H1 (cell line): ENCODE measurements at regions not wholly inside any gene's neighbourhood (a gene's known extent, or its start where the extent isn't known, plus 50 kb on each side); places are given as distances from the start of the nearest gene placed in this dataset.

Experiments used
- CTCF ChIA-PET: fragments of 300-600 bp; sonication (Branson Sonifier 250); formaldehyde crosslinking; loops from one replicate; lab custom pipeline; 2021; ENCODE audit not compliant: partially characterized antibody; lab: Charles Lee
- POLR2A ChIA-PET: fragments of 300-600 bp; sonication (Branson Sonifier 250); formaldehyde crosslinking; loops from one replicate; lab custom pipeline; 2021; ENCODE audit warnings: inconsistent platforms; ENCODE audit not compliant: partially characterized antibody; lab: Charles Lee
- DNase-seq, 2 experiments: peaks; one replicate each; pipeline versions ENCODE4 v3.0.0 to v3.0.0-alpha.2; 2010 to 2022; ENCODE audit warnings: low spot score in 2 of 2, low read depth in 1 of 2, mixed read lengths in 1 of 2
- FAIRE-seq: peaks from 2 replicates; lab custom pipeline; 2011; peaks lifted over from hg19 to GRCh38; lab: Jason Lieb, UNC
- H2AFZ ChIP-seq: 2 replicates; pipeline ENCODE4 v1.8.1; 2012; ENCODE audit warnings: low read length, inconsistent platforms
- H2AK5ac ChIP-seq: 2 replicates; pipeline ENCODE4 v1.6.1; 2013; ENCODE audit warnings: low read depth, low read length
- H2BK120ac ChIP-seq: replicated peaks from 2 replicates; pipeline ENCODE3; 2013; ENCODE audit warnings: low read depth, low read length, inconsistent platforms
- H2BK12ac ChIP-seq: 2 replicates; pipeline ENCODE4 v1.6.1; 2013; ENCODE audit warnings: low read depth, low read length
- H2BK15ac ChIP-seq: 2 replicates; pipeline ENCODE4 v1.6.1; 2013; ENCODE audit warnings: low read length
- H2BK20ac ChIP-seq: 2 replicates; pipeline ENCODE4 v1.6.1; 2013; ENCODE audit warnings: low read length
- H2BK5ac ChIP-seq: 2 replicates; pipeline ENCODE4 v1.6.1; 2013; ENCODE audit warnings: low read depth, low read length
- H3K14ac ChIP-seq: 2 replicates; pipeline ENCODE4 v1.6.1; 2013; ENCODE audit warnings: inconsistent platforms; ENCODE audit not compliant: insufficient read length
- H3K18ac ChIP-seq: 2 replicates; pipeline ENCODE4 v1.6.1; 2013; ENCODE audit warnings: low read length; ENCODE audit errors: extremely low read depth
- H3K23ac ChIP-seq: 2 replicates; pipeline ENCODE4 v1.6.1; 2013; ENCODE audit warnings: inconsistent platforms; ENCODE audit not compliant: insufficient read length
- H3K23me2 ChIP-seq: 2 replicates; pipeline ENCODE4 v1.6.1; 2013; ENCODE audit warnings: low read depth, low read length
- H3K27ac ChIP-seq: 2 replicates; pipeline ENCODE4 v1.6.1; 2011; ENCODE audit warnings: low read depth, low read length, inconsistent platforms
- H3K27me3 ChIP-seq, 4 experiments: replicated peaks in 1 of 4; 1 replicate in 1 of 4; 2 replicates in 3 of 4; pipeline versions ENCODE4 v1.6.1 to v1.8.1; 2011 to 2013; ENCODE audit warnings: low read length in 3 of 4, mild to moderate bottlenecking in 3 of 4, inconsistent platforms in 2 of 4, mixed read lengths in 2 of 4, moderate library complexity in 1 of 4; ENCODE audit not compliant: control insufficient read depth in 3 of 4, insufficient read depth in 3 of 4; ENCODE audit errors: extremely low read depth in 1 of 4
- H3K36me3 ChIP-seq, 4 experiments: 2 replicates each; pipeline versions ENCODE4 v1.6.1 to v1.8.1; 2011 to 2013; ENCODE audit warnings: mild to moderate bottlenecking in 4 of 4, low read length in 3 of 4, moderate library complexity in 2 of 4, control low read depth in 1 of 4, inconsistent platforms in 1 of 4; ENCODE audit not compliant: insufficient read depth in 4 of 4, control insufficient read depth in 2 of 4
- H3K4ac ChIP-seq: replicated peaks from 2 replicates; pipeline ENCODE3; 2013; ENCODE audit warnings: low read length, low read depth, mixed read lengths, inconsistent platforms; ENCODE audit not compliant: insufficient read length
- H3K4me1 ChIP-seq, 4 experiments: replicated peaks in 1 of 4; 1 replicate in 1 of 4; 2 replicates in 3 of 4; pipeline versions ENCODE4 v1.6.1 to v1.8.1; 2011 to 2013; ENCODE audit warnings: low read length in 3 of 4, inconsistent platforms in 2 of 4, mixed read lengths in 1 of 4; ENCODE audit not compliant: insufficient read depth in 4 of 4, control insufficient read depth in 3 of 4
- H3K4me2 ChIP-seq, 2 experiments: 2 replicates each; pipeline versions ENCODE4 v1.6.1 to v1.8.1; 2011 to 2013; ENCODE audit warnings: low read depth in 2 of 2, low read length in 2 of 2, control low read depth in 1 of 2, inconsistent platforms in 1 of 2, mild to moderate bottlenecking in 1 of 2; ENCODE audit not compliant: insufficient read depth in 1 of 2
- H3K4me3 ChIP-seq, 4 experiments: fragments of 200-600, 300-600 bp in 1 of 4; sonication (generic), shearing (Covaris generic), sonication (Bioruptor Twin) in 1 of 4; 2 replicates each; pipeline versions ENCODE4 v1.5.1 to v1.8.1; 2011 to 2016; ENCODE audit warnings: low read length in 4 of 4, low read depth in 3 of 4, control low read depth in 2 of 4, inconsistent platforms in 2 of 4, mild to moderate bottlenecking in 2 of 4, mixed read lengths in 1 of 4, moderate library complexity in 1 of 4; ENCODE audit not compliant: insufficient read depth in 2 of 4; ENCODE audit errors: extremely low read depth in 1 of 4
- H3K56ac ChIP-seq: replicated peaks from 2 replicates; pipeline ENCODE3; 2013; ENCODE audit warnings: low read depth, mild to moderate bottlenecking, mixed read lengths, low read length, inconsistent platforms; ENCODE audit not compliant: insufficient read length
- H3K79me1 ChIP-seq: 2 replicates; pipeline ENCODE4 v1.6.1; 2013; ENCODE audit warnings: low read depth, low read length, control low read depth
- H3K79me2 ChIP-seq, 2 experiments: 2 replicates each; pipeline versions ENCODE4 v1.6.1 to v1.8.1; 2012 to 2013; ENCODE audit warnings: low read length in 2 of 2, mild to moderate bottlenecking in 2 of 2, inconsistent platforms in 1 of 2; ENCODE audit not compliant: insufficient read depth in 2 of 2, control insufficient read depth in 1 of 2
- H3K9ac ChIP-seq, 4 experiments: replicated peaks in 1 of 4; 1 replicate in 1 of 4; 2 replicates in 3 of 4; pipeline versions ENCODE4 v1.6.1 to v1.8.1; 2011 to 2013; ENCODE audit warnings: low read depth in 3 of 4, low read length in 3 of 4, control low read depth in 2 of 4, mild to moderate bottlenecking in 2 of 4, moderate library complexity in 2 of 4, inconsistent platforms in 1 of 4; ENCODE audit errors: extremely low read depth in 1 of 4
- H3K9me3 ChIP-seq, 2 experiments: 2 replicates each; pipeline versions ENCODE4 v1.6.1 to v1.8.1; 2012 to 2013; ENCODE audit warnings: mild to moderate bottlenecking in 2 of 2, moderate library complexity in 2 of 2, control low read depth in 1 of 2, inconsistent platforms in 1 of 2, low read depth in 1 of 2, low read length in 1 of 2, mixed read lengths in 1 of 2; ENCODE audit not compliant: insufficient read depth in 2 of 2
- H4K20me1 ChIP-seq, 2 experiments: replicated peaks in 1 of 2; 2 replicates each; pipeline versions ENCODE3 to v1.8.1; 2011 to 2013; ENCODE audit warnings: inconsistent platforms in 2 of 2, low read length in 2 of 2, mild to moderate bottlenecking in 1 of 2; ENCODE audit not compliant: insufficient read depth in 2 of 2, control insufficient read depth in 1 of 2
- H4K5ac ChIP-seq: 2 replicates; pipeline ENCODE4 v1.6.1; 2013; ENCODE audit warnings: low read length, low read depth, mixed read lengths, inconsistent platforms; ENCODE audit not compliant: insufficient read length
- H4K8ac ChIP-seq: 2 replicates; pipeline ENCODE4 v1.8.0; 2013; ENCODE audit warnings: mild to moderate bottlenecking, moderate library complexity, low read length, inconsistent platforms; ENCODE audit not compliant: insufficient read depth; ENCODE audit errors: extremely low read depth
- H4K91ac ChIP-seq: replicated peaks from 2 replicates; pipeline ENCODE3; 2013; ENCODE audit warnings: low read length, mixed read lengths, inconsistent platforms; ENCODE audit not compliant: insufficient read length
- ASH2L ChIP-seq: fragments of 200-600, 300-600 bp; sonication (generic); IDR thresholded peaks from one replicate; pipeline ENCODE4 v1.7.1; 2017; ENCODE audit warnings: low read length
- ATF3 ChIP-seq: IDR thresholded peaks from 2 replicates; pipeline ENCODE4 v1.6.1; 2011; ENCODE audit warnings: low read depth, mild to moderate bottlenecking, low read length; ENCODE audit not compliant: insufficient read depth
- HDAC6 ChIP-seq: IDR thresholded peaks from one replicate; pipeline ENCODE4 v1.7.1; 2012; ENCODE audit warnings: low read depth, mild to moderate bottlenecking, inconsistent platforms, low read length, moderate library complexity

GRCh38 chr16:13742928-13743327, 177.0 kb upstream of the ERCC4 start:
- no peak overlapping the region for H2BK20ac ChIP-seq
- no peak overlapping the region for H4K5ac ChIP-seq
- no peak overlapping the region for H3K4me3 ChIP-seq
- no peak overlapping the region for H2AFZ ChIP-seq
- no peak overlapping the region for H3K4ac ChIP-seq
- POLR2A ChIA-PET, result no interaction called here
- CTCF ChIA-PET, result interaction anchor here (0.7 to 1.3 kb wide), 5 partner anchors 18 to 261 kb away, joined by 3 to 4 read pairs (median 4); no protein-coding TSS in a partner anchor
- H3K4me1 ChIP-seq, result no peaks in the 10 kb centered on the region
- H2AK5ac ChIP-seq, result no peak overlapping the region
- DNase-seq, result no peak
- no peak overlapping the region for H3K56ac ChIP-seq
- no peaks in the 10 kb centered on the region for H4K20me1 ChIP-seq
- H3K18ac ChIP-seq, result no peak overlapping the region
- H3K27me3 ChIP-seq, result no peaks in the 10 kb centered on the region
- no peak overlapping the region for H3K27ac ChIP-seq
- no peaks in the 10 kb centered on the region for H3K36me3 ChIP-seq
- H4K8ac ChIP-seq, result no peak overlapping the region
- H3K79me2 ChIP-seq, result no peaks in the 10 kb centered on the region
- H3K4me2 ChIP-seq, result no peak overlapping the region
- H2BK5ac ChIP-seq, result no peak overlapping the region
- H3K9me3 ChIP-seq, result peaks cover 6 to 13% of the 10 kb centered on the region in 2 experiments; a peak in 2 of 4 replicates
- H2BK15ac ChIP-seq, result no peak overlapping the region
- H3K79me1 ChIP-seq, result no peaks in the 10 kb centered on the region; the same call in 1 of the 2 replicates
- no peak overlapping the region for H4K91ac ChIP-seq
- no peak overlapping the region for H3K23ac ChIP-seq
- no peaks in the 10 kb centered on the region; the same call in 1 of the 2 replicates for H3K23me2 ChIP-seq
- no peak overlapping the region for H2BK120ac ChIP-seq
- no peak overlapping the region for H3K9ac ChIP-seq
- no peak for TF ChIP-seq ASH2L
- TF ChIP-seq HDAC6, result no peak
- no peak for TF ChIP-seq ATF3
- TF ChIP-seq, all 59 proteins: peak for 0
- no peak overlapping the region for H3K14ac ChIP-seq
- FAIRE-seq, result no peak
- H2BK12ac ChIP-seq, result no peak overlapping the region
